HG03025 (cell line): ENCODE measurements at regions not wholly inside any gene's neighbourhood (a gene's known extent, or its start where the extent isn't known, plus 50 kb on each side); places are given as distances from the start of the nearest gene placed in this dataset.

Experiments
- ATAC-seq: cut with Tn5 transposase; IDR thresholded peaks from one replicate; pipeline ENCODE4 v1.9.1; 2021; ENCODE audit warnings: mild to moderate bottlenecking, moderate library complexity; ENCODE audit not compliant: unreplicated experiment, low FRiP score

- ATAC-seq, result no peak
These were observed 527.2 kb downstream of the GBA3 start for GRCh38 chr4:23219779-23220408.

GRCh38 chr4:23213198-23213597, 520.5 kb downstream of the GBA3 start:
- no peak for ATAC-seq

- ATAC-seq, result no peak
These were observed 519.8 kb downstream of the GBA3 start for GRCh38 chr4:23212558-23212957.

GRCh38 chr4:23207059-23207458, 514.3 kb downstream of the GBA3 start:
- no peak for ATAC-seq

- ATAC-seq, result no peak
These were observed 510.0 kb downstream of the GBA3 start for GRCh38 chr4:23202712-23203247.

GRCh38 chr4:23194751-23195150, 502.0 kb downstream of the GBA3 start:
- ATAC-seq, result no peak

GRCh38 chr4:23174179-23174578, 481.4 kb downstream of the GBA3 start:
- no peak for ATAC-seq

- no peak for ATAC-seq
These were observed 479.2 kb downstream of the GBA3 start for GRCh38 chr4:23171976-23172375.

GRCh38 chr4:23169608-23170311, 477.0 kb downstream of the GBA3 start:
- ATAC-seq, result no peak

GRCh38 chr4:23166919-23167318, 474.2 kb downstream of the GBA3 start:
- no peak for ATAC-seq

- ATAC-seq, result no peak
These were observed 473.7 kb downstream of the GBA3 start for GRCh38 chr4:23166407-23166806.

GRCh38 chr4:23165669-23166068, 472.9 kb downstream of the GBA3 start:
- no peak for ATAC-seq

GRCh38 chr4:23163647-23164436, 471.1 kb downstream of the GBA3 start:
- no peak for ATAC-seq

- no peak for ATAC-seq
These were observed 469.5 kb downstream of the GBA3 start for GRCh38 chr4:23162275-23162674.

GRCh38 chr4:23161787-23162186, 469.1 kb downstream of the GBA3 start:
- no peak for ATAC-seq

GRCh38 chr4:23153076-23153475, 460.3 kb downstream of the GBA3 start:
- no peak for ATAC-seq

- ATAC-seq, result no peak
These were observed 457.1 kb downstream of the GBA3 start for GRCh38 chr4:23149815-23150214.

GRCh38 chr4:23144707-23145106, 452.0 kb downstream of the GBA3 start:
- ATAC-seq, result no peak

GRCh38 chr4:23135792-23136645, 443.3 kb downstream of the GBA3 start:
- ATAC-seq, result no peak

- ATAC-seq, result no peak
These were observed 441.6 kb downstream of the GBA3 start for GRCh38 chr4:23134331-23134730.
